Activated B cell treated with CpG ODN at 0.5 μM for 24 hours (primary cell): ENCODE measurements at regions not wholly inside any gene's neighbourhood (a gene's known extent, or its start where the extent isn't known, plus 50 kb on each side); places are given as distances from the start of the nearest gene placed in this dataset.

Experiments used
- ATAC-seq: fragments of 200-7000 bp; cut with Tn5 transposase; one replicate; pipeline ENCODE4 v1.10.0; 2021; ENCODE audit warnings: low read depth, mild to moderate bottlenecking, moderate library complexity
- CTCF ChIA-PET: fragments of 350-600 bp; sonication (Branson Sonifier 250); formaldehyde crosslinking; loops from one replicate; lab custom pipeline; 2021; ENCODE audit warnings: antibody characterized with exemption; lab: Charles Lee
- POLR2A ChIA-PET: fragments of 350-600 bp; sonication (Branson Sonifier 250); formaldehyde crosslinking; loops from one replicate; lab custom pipeline; 2021; ENCODE audit warnings: antibody characterized with exemption; lab: Charles Lee
- DNase-seq: peaks from one replicate; pipeline ENCODE4 v3.0.0; 2022
- H3K27ac Mint-ChIP-seq: one replicate; pipeline ENCODE4 v1.8.0; 2020; ENCODE audit warnings: mixed read lengths
- H3K27me3 Mint-ChIP-seq: one replicate; pipeline ENCODE4 v1.8.0; 2021; ENCODE audit warnings: mixed read lengths
- H3K36me3 Mint-ChIP-seq: one replicate; pipeline ENCODE4 v1.8.0; 2021; ENCODE audit warnings: low read depth, mixed read lengths
- H3K4me1 Mint-ChIP-seq: one replicate; pipeline ENCODE4 v1.8.0; 2021; ENCODE audit warnings: mixed read lengths
- H3K4me3 Mint-ChIP-seq: one replicate; pipeline ENCODE4 v1.8.0; 2020; ENCODE audit warnings: mild to moderate bottlenecking, mixed read lengths
- H3K9me3 Mint-ChIP-seq: one replicate; pipeline ENCODE4 v1.8.0; 2020; ENCODE audit warnings: mixed read lengths
- intact Hi-C: fragments of 100-400 bp; cut with micrococcal nuclease; formaldehyde crosslinking; loops from one replicate; pipeline ENCODE4 v1.15.1; 2024
- TF ChIP-seq, protein P1 (sequence below): fragments of 200-600 bp; IDR thresholded peaks from one replicate; pipeline ENCODE4 v1.8.0; 2022; ENCODE audit warnings: antibody characterized with exemption, mild to moderate bottlenecking

GRCh38 chr15:53037904-53038654 lies 247.9 kb upstream of the ONECUT1 start:
- DNase-seq (no peak), ATAC-seq (no peak)
- Mint-ChIP-seq H3K36me3 (no peaks in the 10 kb centered on the region), H3K27me3 (no peaks in the 10 kb centered on the region), H3K27ac (no peak overlapping the region), H3K4me1 (no peaks in the 10 kb centered on the region), H3K4me3 (no peak overlapping the region), H3K9me3 (peaks cover under 1% of the 10 kb centered on the region)
- intact Hi-C loops = no loop called here
- ChIA-PET POLR2A (no interaction called here), CTCF (no interaction called here)
- TF ChIP-seq, protein P1, sequence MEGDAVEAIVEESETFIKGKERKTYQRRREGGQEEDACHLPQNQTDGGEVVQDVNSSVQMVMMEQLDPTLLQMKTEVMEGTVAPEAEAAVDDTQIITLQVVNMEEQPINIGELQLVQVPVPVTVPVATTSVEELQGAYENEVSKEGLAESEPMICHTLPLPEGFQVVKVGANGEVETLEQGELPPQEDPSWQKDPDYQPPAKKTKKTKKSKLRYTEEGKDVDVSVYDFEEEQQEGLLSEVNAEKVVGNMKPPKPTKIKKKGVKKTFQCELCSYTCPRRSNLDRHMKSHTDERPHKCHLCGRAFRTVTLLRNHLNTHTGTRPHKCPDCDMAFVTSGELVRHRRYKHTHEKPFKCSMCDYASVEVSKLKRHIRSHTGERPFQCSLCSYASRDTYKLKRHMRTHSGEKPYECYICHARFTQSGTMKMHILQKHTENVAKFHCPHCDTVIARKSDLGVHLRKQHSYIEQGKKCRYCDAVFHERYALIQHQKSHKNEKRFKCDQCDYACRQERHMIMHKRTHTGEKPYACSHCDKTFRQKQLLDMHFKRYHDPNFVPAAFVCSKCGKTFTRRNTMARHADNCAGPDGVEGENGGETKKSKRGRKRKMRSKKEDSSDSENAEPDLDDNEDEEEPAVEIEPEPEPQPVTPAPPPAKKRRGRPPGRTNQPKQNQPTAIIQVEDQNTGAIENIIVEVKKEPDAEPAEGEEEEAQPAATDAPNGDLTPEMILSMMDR = no peak

- H3K36me3 Mint-ChIP-seq = no peaks in the 10 kb centered on the region
- no peak overlapping the region for H3K4me3 Mint-ChIP-seq
- TF ChIP-seq, protein P1 = no peak
- H3K4me1 Mint-ChIP-seq = no peaks in the 10 kb centered on the region
- no peak overlapping the region for H3K27ac Mint-ChIP-seq
- ChIA-PET CTCF (no interaction called here), POLR2A (no interaction called here)
- intact Hi-C loops = no loop called here
- H3K27me3 Mint-ChIP-seq = no peaks in the 10 kb centered on the region
- no peak for DNase-seq
- H3K9me3 Mint-ChIP-seq = no peaks in the 10 kb centered on the region
- ATAC-seq = no peak
These were observed 246.5 kb upstream of the ONECUT1 start for GRCh38 chr15:53036641-53037040.

DNA sequence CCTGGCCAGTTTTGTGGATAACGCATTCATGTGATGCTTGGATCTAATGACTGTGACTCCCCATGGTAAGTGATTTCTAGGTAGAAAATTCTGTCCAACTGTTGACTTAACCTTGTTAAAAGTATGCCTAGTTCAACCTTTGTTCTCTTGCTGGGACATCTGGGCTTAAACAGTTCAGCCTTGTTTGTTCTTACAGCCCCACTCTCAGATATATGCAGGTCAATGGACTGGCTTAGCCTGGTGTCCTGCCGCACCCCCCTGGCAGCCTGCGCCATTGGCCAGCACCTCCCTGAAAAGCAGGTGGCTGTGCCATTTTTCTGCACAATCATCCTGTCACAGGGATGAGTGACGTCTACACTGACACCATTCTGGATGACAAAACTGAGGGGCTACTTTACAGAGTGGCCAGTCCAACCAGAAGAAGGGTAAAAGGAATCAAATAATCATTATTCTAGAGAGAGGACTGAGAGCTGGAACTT lies 244.7 kb upstream of the ONECUT1 start:
- Mint-ChIP-seq H3K4me1 (no peaks in the 10 kb centered on the region), H3K27me3 (no peaks in the 10 kb centered on the region), H3K36me3 (no peaks in the 10 kb centered on the region), H3K27ac (no peak overlapping the region), H3K4me3 (no peak overlapping the region), H3K9me3 (no peaks in the 10 kb centered on the region)
- CTCF ChIA-PET = no interaction called here
- TF ChIP-seq, protein P1 = no peak
- intact Hi-C loops = no loop called here
- POLR2A ChIA-PET = no interaction called here
- DNase-seq (no peak), ATAC-seq (no peak)

DNA sequence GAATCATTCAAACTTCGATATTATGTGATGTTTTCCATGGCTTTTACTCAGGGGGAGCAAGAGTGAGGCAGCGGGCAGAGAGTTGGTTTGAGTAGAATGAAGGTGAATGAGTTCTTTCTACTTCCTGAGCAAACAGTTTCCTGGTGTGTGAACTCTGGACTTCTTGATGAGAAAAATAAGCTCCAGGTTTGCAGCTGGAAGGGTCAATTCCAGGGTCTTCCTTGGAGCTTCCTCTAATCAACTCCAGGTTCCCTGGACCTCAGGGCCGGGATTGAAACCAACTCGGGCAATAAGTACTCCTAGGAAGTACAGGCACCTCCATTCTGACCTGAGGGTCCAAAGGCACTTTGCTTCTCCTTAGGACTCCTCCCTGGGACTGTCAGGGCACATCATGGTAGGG lies 243.6 kb upstream of the ONECUT1 start:
- POLR2A ChIA-PET = no interaction called here
- DNase-seq (no peak), ATAC-seq (no peak)
- no peak overlapping the region for H3K27ac Mint-ChIP-seq
- H3K4me1 Mint-ChIP-seq = no peaks in the 10 kb centered on the region
- H3K4me3 Mint-ChIP-seq = no peak overlapping the region
- CTCF ChIA-PET = no interaction called here
- TF ChIP-seq, protein P1 = no peak
- H3K27me3 Mint-ChIP-seq = no peaks in the 10 kb centered on the region
- H3K9me3 Mint-ChIP-seq = no peaks in the 10 kb centered on the region
- intact Hi-C loops = no loop called here
- H3K36me3 Mint-ChIP-seq = no peaks in the 10 kb centered on the region

GRCh38 chr15:53031469-53031868 lies 241.3 kb upstream of the ONECUT1 start:
- intact Hi-C loops = no loop called here
- no peaks in the 10 kb centered on the region for H3K36me3 Mint-ChIP-seq
- TF ChIP-seq, protein P1 = no peak
- POLR2A ChIA-PET = no interaction called here
- H3K4me3 Mint-ChIP-seq = no peak overlapping the region
- no peak overlapping the region for H3K27ac Mint-ChIP-seq
- peaks cover 3% of the 10 kb centered on the region for H3K9me3 Mint-ChIP-seq
- ATAC-seq (no peak), DNase-seq (no peak)
- H3K27me3 Mint-ChIP-seq = no peaks in the 10 kb centered on the region
- H3K4me1 Mint-ChIP-seq = no peaks in the 10 kb centered on the region
- CTCF ChIA-PET = no interaction called here
